ENCODE measurements at regions not wholly inside any gene's neighbourhood (a gene's known extent, or its start where the extent isn't known, plus 50 kb on each side); places are given as distances from the start of the nearest gene placed in this dataset.
"Not testable (repeated sequence)": the region's sequence is repeated elsewhere in the genome, so short reads cannot be mapped to it uniquely, and the experiment has no call there.

DNA sequence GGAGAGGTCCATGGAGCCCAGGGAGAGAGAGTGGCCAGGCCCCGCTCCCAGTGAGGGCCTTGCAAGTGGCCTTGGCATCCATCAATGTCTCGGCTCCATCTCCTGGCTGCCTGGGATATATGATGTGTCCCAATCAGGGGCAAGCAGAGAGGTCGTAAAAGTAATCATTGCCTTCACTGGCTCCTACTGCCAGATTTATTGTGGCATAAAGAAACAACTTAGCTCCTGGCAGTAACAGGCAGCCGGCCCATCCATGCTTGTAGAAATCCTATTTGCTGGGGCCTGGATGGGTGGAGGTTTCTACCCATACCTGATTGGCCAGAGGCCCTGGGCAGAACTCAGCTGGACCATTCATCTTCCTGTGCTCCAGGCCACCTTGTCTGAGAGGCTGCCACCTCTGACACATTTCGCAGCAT, 272.6 kb downstream of the MATN1 start:
- no peak overlapping the region for H3K4me3 Mint-ChIP-seq
- H3K27ac Mint-ChIP-seq: no peak overlapping the region
- H3K4me1 Mint-ChIP-seq (ENCODE audit: low read depth): no peaks in the 10 kb centered on the region
- intact Hi-C loops (cut with micrococcal nuclease): no loop called here
- peaks cover 4% of the 10 kb centered on the region for H3K27me3 Mint-ChIP-seq
- no peaks in the 10 kb centered on the region for H3K9me3 Mint-ChIP-seq
- no peaks in the 10 kb centered on the region for H3K36me3 Mint-ChIP-seq (ENCODE audit: low read depth)

GRCh38 chr1:30450148-30450817, 273.1 kb downstream of the MATN1 start:
- no peak overlapping the region for H3K27ac Mint-ChIP-seq

DNA sequence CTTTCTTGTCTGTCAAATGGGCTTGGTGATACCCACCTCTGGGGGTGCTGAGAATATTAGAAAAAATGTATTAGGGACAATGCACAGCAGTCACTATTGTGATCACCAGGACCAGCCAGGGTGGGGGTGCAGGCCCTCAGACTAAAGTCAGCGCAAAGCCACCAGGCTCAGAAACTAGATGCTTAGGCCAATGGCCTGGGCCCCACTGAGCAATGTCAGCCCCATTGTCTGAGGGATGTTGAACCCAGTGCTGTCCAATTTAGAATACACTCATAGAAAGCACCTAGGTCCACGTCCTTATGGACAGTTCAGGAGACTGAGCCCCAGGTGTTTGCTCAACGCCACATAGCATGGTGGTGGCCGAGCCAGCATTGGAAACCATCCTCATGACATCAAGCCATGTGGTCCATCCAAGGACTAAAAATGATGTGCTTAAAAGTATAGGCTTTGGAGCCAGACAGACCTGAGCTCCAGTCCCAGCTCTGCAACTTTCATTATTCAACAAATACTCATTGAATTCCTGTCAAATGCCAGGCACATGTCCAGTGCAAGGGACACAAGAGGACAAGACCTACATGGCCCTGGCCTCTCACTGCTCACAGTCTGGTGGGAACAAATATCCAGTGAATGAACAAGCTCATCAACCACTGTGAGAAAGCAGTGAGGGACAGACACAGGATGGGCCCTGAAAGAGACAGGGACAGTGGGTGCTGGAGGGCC, 273.8 kb downstream of the MATN1 start:
- H3K27ac Mint-ChIP-seq: no peak overlapping the region
- intact Hi-C loops (cut with micrococcal nuclease): no loop called here
- no peaks in the 10 kb centered on the region for H3K4me1 Mint-ChIP-seq (ENCODE audit: low read depth)
- H3K4me3 Mint-ChIP-seq: no peak overlapping the region
- H3K27me3 Mint-ChIP-seq: peaks cover 4% of the 10 kb centered on the region
- H3K36me3 Mint-ChIP-seq (ENCODE audit: low read depth): no peaks in the 10 kb centered on the region
- H3K9me3 Mint-ChIP-seq: no peaks in the 10 kb centered on the region

More at GRCh38 chr1:30450148-30450817, 273.1 kb downstream of the MATN1 start:
- intact Hi-C loops (cut with micrococcal nuclease): no loop called here
- Mint-ChIP-seq H3K4me1 (ENCODE audit: low read depth) (no peaks in the 10 kb centered on the region), H3K9me3 (no peaks in the 10 kb centered on the region), H3K27me3 (peaks cover 4% of the 10 kb centered on the region), H3K4me3 (no peak overlapping the region), H3K36me3 (ENCODE audit: low read depth) (no peaks in the 10 kb centered on the region)

GRCh38 chr1:30449003-30449402, 274.4 kb downstream of the MATN1 start:
- intact Hi-C loops (cut with micrococcal nuclease): no loop called here
- no peaks in the 10 kb centered on the region for H3K9me3 Mint-ChIP-seq
- no peaks in the 10 kb centered on the region for H3K36me3 Mint-ChIP-seq (ENCODE audit: low read depth)
- no peak overlapping the region for H3K27ac Mint-ChIP-seq
- no peak overlapping the region for H3K4me3 Mint-ChIP-seq
- H3K4me1 Mint-ChIP-seq (ENCODE audit: low read depth): no peaks in the 10 kb centered on the region
- H3K27me3 Mint-ChIP-seq: peaks cover 6% of the 10 kb centered on the region

DNA sequence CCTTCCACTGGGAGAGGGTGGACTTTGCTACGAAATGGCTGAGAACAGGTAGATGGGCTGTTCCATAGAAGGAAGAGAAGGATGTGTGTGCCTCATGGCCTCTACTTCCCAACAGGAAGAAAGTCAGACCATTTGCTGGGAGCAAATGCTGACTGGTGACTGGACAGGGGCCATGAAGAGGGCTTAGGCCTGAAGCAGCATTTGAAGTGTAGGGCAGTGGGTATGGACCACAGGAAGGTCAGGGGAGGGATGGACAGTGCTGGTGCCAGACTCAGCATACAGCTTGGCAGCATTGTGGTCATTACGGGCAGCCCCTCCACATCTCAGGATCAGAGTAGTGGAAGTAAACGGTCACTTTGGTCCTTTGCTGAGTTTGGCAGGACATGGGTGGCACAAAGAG, 275.7 kb downstream of the MATN1 start:
- H3K9me3 Mint-ChIP-seq: no peaks in the 10 kb centered on the region
- no peak overlapping the region for H3K27ac Mint-ChIP-seq
- H3K4me1 Mint-ChIP-seq (ENCODE audit: low read depth): no peaks in the 10 kb centered on the region
- no peaks in the 10 kb centered on the region for H3K36me3 Mint-ChIP-seq (ENCODE audit: low read depth)
- H3K4me3 Mint-ChIP-seq: no peak overlapping the region
- intact Hi-C loops (cut with micrococcal nuclease): no loop called here
- peaks cover 6% of the 10 kb centered on the region for H3K27me3 Mint-ChIP-seq

GRCh38 chr1:30447080-30447479, 276.3 kb downstream of the MATN1 start:
- no peak overlapping the region for H3K27ac Mint-ChIP-seq
- H3K27me3 Mint-ChIP-seq: peaks cover 6% of the 10 kb centered on the region
- intact Hi-C loops (cut with micrococcal nuclease): no loop called here
- H3K9me3 Mint-ChIP-seq: no peaks in the 10 kb centered on the region
- no peaks in the 10 kb centered on the region for H3K36me3 Mint-ChIP-seq (ENCODE audit: low read depth)
- no peaks in the 10 kb centered on the region for H3K4me1 Mint-ChIP-seq (ENCODE audit: low read depth)
- H3K4me3 Mint-ChIP-seq: no peak overlapping the region

DNA sequence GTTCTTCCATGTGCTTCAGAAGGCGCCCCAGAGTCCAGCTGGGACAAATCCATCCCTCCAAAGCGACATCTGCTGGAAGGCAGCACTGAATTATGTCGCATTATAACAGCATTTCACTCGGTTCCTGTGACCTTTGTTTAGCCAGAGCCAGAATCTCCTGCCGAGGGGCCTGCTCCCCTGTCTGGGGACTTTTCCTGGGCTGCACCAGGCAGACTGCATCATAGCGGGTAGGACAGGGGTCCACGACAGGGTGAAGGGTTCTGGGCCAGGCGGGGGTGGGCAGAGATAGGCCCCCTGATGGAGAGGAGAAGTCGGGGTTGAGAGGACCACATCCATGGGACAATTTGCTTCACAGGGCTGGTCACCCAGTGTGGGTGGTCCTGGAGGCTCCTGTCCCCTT, 276.9 kb downstream of the MATN1 start:
- Mint-ChIP-seq H3K27me3 (peaks cover 6% of the 10 kb centered on the region), H3K4me1 (ENCODE audit: low read depth) (no peaks in the 10 kb centered on the region), H3K4me3 (no peak overlapping the region), H3K27ac (no peak overlapping the region), H3K9me3 (no peaks in the 10 kb centered on the region), H3K36me3 (ENCODE audit: low read depth) (no peaks in the 10 kb centered on the region)
- intact Hi-C loops (cut with micrococcal nuclease): no loop called here

GRCh38 chr1:30446095-30446494, 277.3 kb downstream of the MATN1 start:
- Mint-ChIP-seq H3K4me3 (no peak overlapping the region), H3K36me3 (ENCODE audit: low read depth) (no peaks in the 10 kb centered on the region), H3K27ac (no peak overlapping the region), H3K9me3 (no peaks in the 10 kb centered on the region), H3K4me1 (ENCODE audit: low read depth) (no peaks in the 10 kb centered on the region), H3K27me3 (peaks cover 6% of the 10 kb centered on the region)
- intact Hi-C loops (cut with micrococcal nuclease): no loop called here

DNA sequence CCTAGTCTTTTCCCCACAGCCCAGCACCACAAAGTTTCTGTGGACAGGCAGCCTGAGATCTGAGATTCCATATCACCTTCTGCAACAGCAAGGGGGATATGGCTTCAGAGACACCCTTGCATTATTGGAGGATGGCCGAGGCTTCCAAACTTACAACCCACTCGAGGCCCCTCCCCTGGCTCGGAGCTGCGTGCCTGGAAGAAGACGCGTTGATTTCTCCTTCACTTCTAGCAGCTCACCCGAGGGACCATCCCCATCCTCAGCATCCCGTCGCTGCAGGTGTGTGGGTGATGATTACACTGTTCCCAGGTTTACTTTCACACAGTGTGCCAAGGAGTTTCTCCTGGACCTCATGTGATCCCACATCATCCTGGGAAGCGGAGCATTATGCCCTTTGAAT, 277.9 kb downstream of the MATN1 start:
- no peaks in the 10 kb centered on the region for H3K36me3 Mint-ChIP-seq (ENCODE audit: low read depth)
- H3K9me3 Mint-ChIP-seq: no peaks in the 10 kb centered on the region
- intact Hi-C loops (cut with micrococcal nuclease): no loop called here
- peaks cover 7% of the 10 kb centered on the region for H3K27me3 Mint-ChIP-seq
- no peaks in the 10 kb centered on the region for H3K4me1 Mint-ChIP-seq (ENCODE audit: low read depth)
- H3K27ac Mint-ChIP-seq: no peak overlapping the region
- no peak overlapping the region for H3K4me3 Mint-ChIP-seq

DNA sequence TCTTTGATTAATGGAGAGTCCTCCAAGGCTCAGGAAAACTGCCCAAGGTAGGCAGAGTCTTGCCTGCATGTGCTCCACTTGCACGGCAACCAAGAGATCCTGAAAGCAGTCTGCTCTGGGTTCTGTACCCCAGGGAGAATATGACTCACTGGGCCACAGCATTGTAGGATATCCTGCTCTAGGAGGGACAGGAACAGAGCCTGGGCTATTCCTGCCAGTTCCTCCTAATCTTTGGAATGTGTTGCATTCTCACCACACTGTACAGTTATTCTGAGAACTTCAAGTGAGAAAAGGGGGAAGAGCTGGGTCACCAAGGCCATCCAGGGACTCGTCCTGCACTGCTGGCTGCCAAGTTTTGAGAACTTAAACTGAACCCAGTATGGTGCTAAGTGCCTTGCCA, 278.5 kb downstream of the MATN1 start:
- Mint-ChIP-seq H3K4me1 (ENCODE audit: low read depth) (no peaks in the 10 kb centered on the region), H3K36me3 (ENCODE audit: low read depth) (no peaks in the 10 kb centered on the region), H3K9me3 (no peaks in the 10 kb centered on the region), H3K27me3 (peaks cover 4% of the 10 kb centered on the region), H3K4me3 (no peak overlapping the region), H3K27ac (no peak overlapping the region)
- intact Hi-C loops (cut with micrococcal nuclease): no loop called here

- no peak overlapping the region for H3K4me3 Mint-ChIP-seq
- intact Hi-C loops (cut with micrococcal nuclease): no loop called here
- H3K36me3 Mint-ChIP-seq (ENCODE audit: low read depth): no peaks in the 10 kb centered on the region
- no peaks in the 10 kb centered on the region for H3K4me1 Mint-ChIP-seq (ENCODE audit: low read depth)
- H3K9me3 Mint-ChIP-seq: no peaks in the 10 kb centered on the region
- no peak overlapping the region for H3K27ac Mint-ChIP-seq
- H3K27me3 Mint-ChIP-seq: peaks cover 3% of the 10 kb centered on the region
Measured at GRCh38 chr1:30444401-30444800, 279.0 kb downstream of the MATN1 start.

GRCh38 chr1:30438274-30438673, 285.1 kb downstream of the MATN1 start:
- H3K4me3 Mint-ChIP-seq; H3K27me3 Mint-ChIP-seq; H3K27ac Mint-ChIP-seq; H3K4me1 Mint-ChIP-seq (ENCODE audit: low read depth); H3K36me3 Mint-ChIP-seq (ENCODE audit: low read depth); intact Hi-C loops (cut with micrococcal nuclease): not testable (repeated sequence)
- H3K9me3 Mint-ChIP-seq: peaks cover 30% of the 10 kb centered on the region

GRCh38 chr1:30437059-30437576, 286.3 kb downstream of the MATN1 start:
- peaks cover 3% of the 10 kb centered on the region for H3K27me3 Mint-ChIP-seq
- intact Hi-C loops (cut with micrococcal nuclease): no loop called here
- peaks cover 30% of the 10 kb centered on the region for H3K9me3 Mint-ChIP-seq
- no peak overlapping the region for H3K4me3 Mint-ChIP-seq
- H3K4me1 Mint-ChIP-seq (ENCODE audit: low read depth): no peaks in the 10 kb centered on the region
- H3K36me3 Mint-ChIP-seq (ENCODE audit: low read depth): no peaks in the 10 kb centered on the region
- H3K27ac Mint-ChIP-seq: no peak overlapping the region

DNA sequence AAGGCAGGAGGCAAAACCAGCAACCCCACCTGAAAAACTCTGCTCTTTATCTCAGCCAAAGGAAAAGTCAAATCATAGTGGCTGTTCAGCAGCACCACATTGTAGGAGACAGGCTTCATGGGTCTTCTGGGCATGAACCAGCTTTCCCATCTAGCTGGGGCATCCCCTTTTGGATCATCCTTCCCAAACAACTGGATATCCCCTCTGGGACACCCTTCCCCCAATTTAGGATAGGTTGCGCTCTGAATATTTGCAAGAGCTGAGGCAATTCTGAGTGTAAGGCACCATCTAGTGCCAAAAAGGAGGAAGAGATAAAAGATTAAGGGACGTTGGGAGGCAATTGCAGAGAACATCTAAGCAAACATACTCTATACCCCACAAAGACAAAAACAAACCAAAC, 295.8 kb downstream of the MATN1 start:
- no peaks in the 10 kb centered on the region for H3K4me1 Mint-ChIP-seq (ENCODE audit: low read depth)
- no peaks in the 10 kb centered on the region for H3K36me3 Mint-ChIP-seq (ENCODE audit: low read depth)
- intact Hi-C loops (cut with micrococcal nuclease): no loop called here
- no peak overlapping the region for H3K27ac Mint-ChIP-seq
- H3K9me3 Mint-ChIP-seq: peaks cover 12% of the 10 kb centered on the region
- no peak overlapping the region for H3K4me3 Mint-ChIP-seq
- peaks cover 23% of the 10 kb centered on the region for H3K27me3 Mint-ChIP-seq

Measured in dendritic cell treated with granulocyte-macrophage colony-stimulating factor and Interleukin-4, amounts not matched to agents 40 ng/mL and 50 ng/mL, for 4 days (primary cell).